ENCODE measurements at regions not wholly inside any gene's neighbourhood (a gene's known extent, or its start where the extent isn't known, plus 50 kb on each side); places are given as distances from the start of the nearest gene placed in this dataset.

DNA sequence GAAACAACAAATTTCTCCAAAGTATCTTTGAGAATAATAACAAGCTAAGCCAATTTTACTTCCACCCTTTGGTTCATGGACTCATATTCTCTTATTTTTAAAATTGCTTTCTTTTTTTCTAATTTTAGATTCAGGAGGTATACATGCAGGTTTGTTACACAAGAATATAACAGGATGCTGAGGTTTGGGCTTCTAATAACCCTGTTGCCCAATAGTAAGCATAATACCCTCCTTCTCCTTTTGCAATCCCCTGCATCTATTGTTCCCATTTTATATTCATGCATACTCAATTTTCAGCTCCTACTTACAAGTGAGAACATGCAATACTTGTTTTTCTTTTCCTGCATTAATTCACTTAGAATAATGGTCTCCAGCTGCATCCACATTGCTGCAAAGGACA, 202.3 kb upstream of the FSTL5 start:
- DNase-seq (ENCODE audit: low read depth in 1 of 2, low spot score in 1 of 2) = no peak
- Histone ChIP-seq H3K27ac (no peak overlapping the region), H3K9me3 (ENCODE audit: low read depth) (no peaks in the 10 kb centered on the region), H3K4me3 (no peak overlapping the region), H3K27me3 (no peaks in the 10 kb centered on the region), H3K4me1 (ENCODE audit: low read depth) (no peaks in the 10 kb centered on the region), H3K36me3 (no peaks in the 10 kb centered on the region)
- TF ChIP-seq, protein P1, sequence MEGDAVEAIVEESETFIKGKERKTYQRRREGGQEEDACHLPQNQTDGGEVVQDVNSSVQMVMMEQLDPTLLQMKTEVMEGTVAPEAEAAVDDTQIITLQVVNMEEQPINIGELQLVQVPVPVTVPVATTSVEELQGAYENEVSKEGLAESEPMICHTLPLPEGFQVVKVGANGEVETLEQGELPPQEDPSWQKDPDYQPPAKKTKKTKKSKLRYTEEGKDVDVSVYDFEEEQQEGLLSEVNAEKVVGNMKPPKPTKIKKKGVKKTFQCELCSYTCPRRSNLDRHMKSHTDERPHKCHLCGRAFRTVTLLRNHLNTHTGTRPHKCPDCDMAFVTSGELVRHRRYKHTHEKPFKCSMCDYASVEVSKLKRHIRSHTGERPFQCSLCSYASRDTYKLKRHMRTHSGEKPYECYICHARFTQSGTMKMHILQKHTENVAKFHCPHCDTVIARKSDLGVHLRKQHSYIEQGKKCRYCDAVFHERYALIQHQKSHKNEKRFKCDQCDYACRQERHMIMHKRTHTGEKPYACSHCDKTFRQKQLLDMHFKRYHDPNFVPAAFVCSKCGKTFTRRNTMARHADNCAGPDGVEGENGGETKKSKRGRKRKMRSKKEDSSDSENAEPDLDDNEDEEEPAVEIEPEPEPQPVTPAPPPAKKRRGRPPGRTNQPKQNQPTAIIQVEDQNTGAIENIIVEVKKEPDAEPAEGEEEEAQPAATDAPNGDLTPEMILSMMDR (IDR thresholded peaks at IDR 0.05; ENCODE audit: low read depth, low read length) = no peak

DNA sequence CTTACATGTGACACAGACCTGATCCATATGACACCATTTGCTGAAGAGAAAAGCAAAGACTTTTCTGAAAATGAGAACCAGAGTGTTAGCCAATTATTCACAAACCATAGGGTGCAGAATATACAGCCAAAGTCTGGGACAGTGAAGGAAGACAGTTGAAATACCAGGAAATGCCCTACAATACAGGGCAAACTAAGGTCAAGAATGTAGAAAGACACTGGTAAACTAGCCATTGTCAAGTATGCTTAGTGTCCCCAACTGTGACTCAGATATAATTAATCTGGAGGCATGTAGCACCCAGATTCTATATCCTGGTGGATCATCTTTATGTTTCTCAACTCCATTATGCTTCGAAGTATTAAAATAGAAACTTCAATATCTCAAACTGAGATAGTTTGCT, 200.9 kb upstream of the FSTL5 start:
- TF ChIP-seq, protein P1 (IDR thresholded peaks at IDR 0.05; ENCODE audit: low read depth, low read length) = no peak
- Histone ChIP-seq H3K27ac (no peak overlapping the region), H3K4me3 (no peak overlapping the region)

DNA sequence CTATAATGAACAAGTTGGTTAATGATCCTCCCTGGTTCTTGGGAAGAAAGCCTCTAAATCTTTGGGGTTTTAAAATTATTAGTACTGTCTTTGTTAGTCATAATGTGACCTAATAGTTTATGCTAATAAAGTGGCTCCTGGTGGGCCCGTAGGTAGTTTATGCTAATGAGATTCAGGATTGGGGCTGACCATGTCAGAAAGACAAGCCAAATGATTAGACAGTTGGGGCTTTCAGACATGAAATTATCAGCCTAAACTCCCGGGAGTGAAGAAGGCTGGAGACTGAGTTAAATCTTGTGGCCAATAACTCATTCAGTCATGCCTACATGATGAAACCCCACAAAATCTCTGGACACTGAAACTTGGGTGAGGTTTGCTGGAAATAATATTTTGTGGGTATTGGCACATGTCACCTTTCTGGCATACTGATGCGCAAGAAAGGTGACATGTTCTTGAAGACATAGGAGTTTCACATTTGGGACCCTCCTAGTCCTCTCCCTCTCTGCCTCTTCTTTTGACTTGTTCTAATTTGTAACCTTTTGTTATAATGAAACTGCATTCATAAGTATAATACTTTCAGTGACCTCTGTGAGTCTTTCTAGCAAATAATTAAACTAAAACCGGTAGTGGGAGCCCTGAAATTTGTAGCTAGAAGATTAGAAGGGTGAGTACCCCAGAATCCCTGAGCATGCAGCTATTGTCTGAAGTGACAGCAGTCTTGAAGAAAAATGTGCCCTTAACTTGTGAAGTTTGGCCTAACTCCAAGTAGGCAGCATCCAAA, 196.8 kb upstream of the FSTL5 start:
- Histone ChIP-seq H3K4me3 (no peak overlapping the region), H3K36me3 (no peaks in the 10 kb centered on the region), H3K27ac (no peak overlapping the region), H3K4me1 (ENCODE audit: low read depth) (no peaks in the 10 kb centered on the region), H3K27me3 (no peaks in the 10 kb centered on the region), H3K9me3 (ENCODE audit: low read depth) (no peaks in the 10 kb centered on the region)
- TF ChIP-seq, protein P1 (IDR thresholded peaks at IDR 0.05; ENCODE audit: low read depth, low read length) = no peak
- no peak for DNase-seq (ENCODE audit: low read depth in 1 of 2, low spot score in 1 of 2)

More for the DNA sequence above, 200.9 kb upstream of the FSTL5 start:
- Histone ChIP-seq H3K9me3 (ENCODE audit: low read depth) (no peaks in the 10 kb centered on the region), H3K4me1 (ENCODE audit: low read depth) (no peaks in the 10 kb centered on the region), H3K27me3 (no peaks in the 10 kb centered on the region), H3K36me3 (no peaks in the 10 kb centered on the region)
- DNase-seq (ENCODE audit: low read depth in 1 of 2, low spot score in 1 of 2) = no peak

DNA sequence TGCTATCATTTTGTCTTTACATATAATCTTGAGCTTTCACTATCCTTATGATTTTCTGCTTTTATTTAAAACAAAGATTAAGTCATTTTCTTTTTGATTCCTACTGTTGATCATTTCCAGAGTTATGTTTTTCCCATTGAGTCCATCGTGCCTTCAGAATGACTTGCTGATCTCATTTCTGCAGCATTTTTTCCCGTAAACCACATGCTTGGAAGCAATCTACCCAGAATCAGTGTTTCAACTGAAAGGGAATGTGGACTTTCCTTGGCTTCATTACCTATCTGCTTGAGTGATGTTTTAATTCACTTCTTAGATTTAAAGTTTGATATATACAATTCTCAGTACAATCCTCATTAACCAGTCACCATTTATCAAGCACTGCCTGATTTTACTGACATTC, 192.4 kb upstream of the FSTL5 start:
- no peak for DNase-seq (ENCODE audit: low read depth in 1 of 2, low spot score in 1 of 2)
- H3K27me3 ChIP-seq = no peaks in the 10 kb centered on the region

DNA sequence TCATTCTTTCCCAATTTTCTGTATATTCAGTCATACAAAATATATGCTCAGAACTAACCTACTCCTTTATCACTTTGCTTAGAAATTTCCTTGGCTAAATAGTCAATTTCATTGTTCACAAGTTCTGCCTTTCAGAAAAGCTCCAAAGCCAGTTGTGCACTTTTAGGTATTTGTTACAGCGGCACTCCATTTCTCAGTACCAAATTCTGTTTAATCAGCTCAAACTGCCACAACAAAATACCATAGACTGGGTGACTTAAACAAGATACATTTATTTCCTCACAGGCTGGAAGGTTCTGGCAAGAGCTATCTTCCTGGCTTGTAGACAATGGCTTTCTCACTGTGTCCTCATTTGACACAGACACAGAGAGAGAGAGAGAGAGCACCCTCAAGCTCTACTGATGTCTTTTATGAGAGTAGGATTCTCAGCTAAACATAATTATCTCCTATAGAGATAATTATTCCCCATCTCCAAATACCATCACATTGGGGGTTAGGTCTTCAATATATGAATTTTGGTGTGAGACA, 188.8 kb upstream of the FSTL5 start:
- Histone ChIP-seq H3K27me3 (no peaks in the 10 kb centered on the region), H3K9me3 (ENCODE audit: low read depth) (no peaks in the 10 kb centered on the region), H3K4me1 (ENCODE audit: low read depth) (no peaks in the 10 kb centered on the region), H3K36me3 (no peaks in the 10 kb centered on the region), H3K27ac (no peak overlapping the region), H3K4me3 (no peak overlapping the region)
- no peak for DNase-seq (ENCODE audit: low read depth in 1 of 2, low spot score in 1 of 2)
- TF ChIP-seq, protein P1 (IDR thresholded peaks at IDR 0.05; ENCODE audit: low read depth, low read length) = no peak

More for the DNA sequence above, 192.4 kb upstream of the FSTL5 start:
- no peaks in the 10 kb centered on the region for H3K9me3 ChIP-seq (ENCODE audit: low read depth)
- no peaks in the 10 kb centered on the region for H3K36me3 ChIP-seq
- no peaks in the 10 kb centered on the region for H3K4me1 ChIP-seq (ENCODE audit: low read depth)
- H3K27ac ChIP-seq = no peak overlapping the region
- no peak overlapping the region for H3K4me3 ChIP-seq
- TF ChIP-seq, protein P1 (IDR thresholded peaks at IDR 0.05; ENCODE audit: low read depth, low read length) = no peak
